ENCODE measurements at regions not wholly inside any gene's neighbourhood (a gene's known extent, or its start where the extent isn't known, plus 50 kb on each side); places are given as distances from the start of the nearest gene placed in this dataset.

- DNase-seq, result no peak
Measured at GRCh38 chr10:88168171-88169036, 305.0 kb downstream of the PTEN start.

- no peak for DNase-seq
Measured at GRCh38 chr10:88169037-88169319, 305.6 kb downstream of the PTEN start.

- DNase-seq, result no peak
Measured at GRCh38 chr10:88170628-88171027, 307.2 kb downstream of the PTEN start.

GRCh38 chr10:88172159-88172558 lies 308.7 kb downstream of the PTEN start:
- DNase-seq, result no peak

- DNase-seq, result no peak
Measured at GRCh38 chr10:88174391-88174790, 311.0 kb downstream of the PTEN start.

GRCh38 chr10:88178758-88179157 lies 315.3 kb downstream of the PTEN start:
- no peak for DNase-seq

- DNase-seq, result no peak
Measured at GRCh38 chr10:88179831-88180230, 316.4 kb downstream of the PTEN start.

GRCh38 chr10:88181902-88182600 lies 318.6 kb downstream of the PTEN start:
- DNase-seq, result no peak

- DNase-seq, result no peak
Measured at GRCh38 chr10:88182601-88182930, 319.1 kb downstream of the PTEN start.

GRCh38 chr10:88184543-88185297 lies 321.3 kb downstream of the PTEN start:
- no peak for DNase-seq

- DNase-seq, result no peak
Measured at GRCh38 chr10:88185830-88186229, 322.4 kb downstream of the PTEN start.

- no peak for DNase-seq
Measured at GRCh38 chr10:88186335-88186734, 322.9 kb downstream of the PTEN start.

- DNase-seq, result peak; percentile 12 to 70 (median 54)
Measured at GRCh38 chr10:88187472-88187871, 324.0 kb downstream of the PTEN start.

- DNase-seq, result no peak
Measured at GRCh38 chr10:88190123-88190522, 326.7 kb downstream of the PTEN start.

GRCh38 chr10:88190540-88191235 lies 327.3 kb downstream of the PTEN start:
- DNase-seq, result no peak

GRCh38 chr10:88193018-88193417 lies 329.6 kb downstream of the PTEN start:
- no peak for DNase-seq

- no peak for DNase-seq
Measured at GRCh38 chr10:88194041-88194887, 330.8 kb downstream of the PTEN start.

GRCh38 chr10:88194961-88195367 lies 331.5 kb downstream of the PTEN start:
- DNase-seq, result no peak

- DNase-seq, result no peak
Measured at GRCh38 chr10:88195841-88196240, 332.4 kb downstream of the PTEN start.

- DNase-seq, result no peak
Measured at GRCh38 chr10:88196291-88196690, 332.9 kb downstream of the PTEN start.

GRCh38 chr10:88198023-88198422 lies 334.6 kb downstream of the PTEN start:
- DNase-seq, result no peak
